Endothelial cell (in vitro differentiated cells): ENCODE measurements at regions not wholly inside any gene's neighbourhood (a gene's known extent, or its start where the extent isn't known, plus 50 kb on each side); places are given as distances from the start of the nearest gene placed in this dataset.

ENCODE experiments used
- DNase-seq: peaks from one replicate; pipeline ENCODE4 v3.0.0; 2021; ENCODE audit warnings: low spot score
- H3K27ac Mint-ChIP-seq: one replicate; pipeline ENCODE4 v1.8.0; 2021; ENCODE audit warnings: mixed read lengths, inconsistent platforms; ENCODE audit not compliant: unreplicated experiment
- H3K27me3 Mint-ChIP-seq: one replicate; pipeline ENCODE4 v1.8.0; 2021; ENCODE audit warnings: mild to moderate bottlenecking, moderate library complexity, mixed read lengths, inconsistent platforms; ENCODE audit not compliant: unreplicated experiment
- H3K36me3 Mint-ChIP-seq: one replicate; pipeline ENCODE4 v1.8.0; 2021; ENCODE audit warnings: mild to moderate bottlenecking, low read depth, mixed read lengths, inconsistent platforms; ENCODE audit not compliant: unreplicated experiment
- H3K4me1 Mint-ChIP-seq: one replicate; pipeline ENCODE4 v1.8.0; 2021; ENCODE audit warnings: mild to moderate bottlenecking, mixed read lengths, inconsistent platforms; ENCODE audit not compliant: unreplicated experiment
- H3K4me3 Mint-ChIP-seq: one replicate; pipeline ENCODE4 v1.8.0; 2021; ENCODE audit warnings: mild to moderate bottlenecking, mixed read lengths, inconsistent platforms; ENCODE audit not compliant: unreplicated experiment
- H3K9me3 Mint-ChIP-seq: one replicate; pipeline ENCODE4 v1.8.0; 2021; ENCODE audit warnings: mixed read lengths, inconsistent platforms; ENCODE audit not compliant: unreplicated experiment
- TF ChIP-seq, protein P1 (sequence below): fragments of 200-600 bp; sonication (generic); IDR thresholded peaks from one replicate; pipeline ENCODE4 v1.5.0; 2021; ENCODE audit warnings: antibody characterized with exemption; ENCODE audit not compliant: unreplicated experiment

DNA sequence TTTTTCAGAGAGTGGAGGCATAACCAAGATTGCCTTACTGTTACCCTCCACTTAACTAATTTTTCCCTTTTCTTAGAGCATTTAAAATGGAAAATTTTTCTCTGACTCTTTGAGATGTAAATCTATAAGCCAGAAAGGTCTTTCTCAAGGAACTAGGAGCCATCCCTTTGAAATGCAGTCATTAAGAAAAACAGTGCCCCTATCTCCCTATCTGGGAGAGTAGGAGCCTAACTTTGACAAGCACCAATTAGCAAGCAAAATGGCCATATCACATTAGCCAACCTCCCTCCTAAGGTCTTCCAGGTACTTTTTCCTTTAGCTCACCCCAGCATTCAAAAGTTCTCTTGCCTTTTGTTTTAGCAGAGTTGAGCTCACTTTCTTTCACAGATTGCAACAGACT is 570.5 kb downstream of the EPHA7 start:
- Mint-ChIP-seq H3K4me1 (no peaks in the 10 kb centered on the region), H3K9me3 (no peaks in the 10 kb centered on the region), H3K4me3 (no peak overlapping the region), H3K36me3 (no peaks in the 10 kb centered on the region), H3K27ac (no peak overlapping the region), H3K27me3 (no peaks in the 10 kb centered on the region)
- TF ChIP-seq, protein P1, sequence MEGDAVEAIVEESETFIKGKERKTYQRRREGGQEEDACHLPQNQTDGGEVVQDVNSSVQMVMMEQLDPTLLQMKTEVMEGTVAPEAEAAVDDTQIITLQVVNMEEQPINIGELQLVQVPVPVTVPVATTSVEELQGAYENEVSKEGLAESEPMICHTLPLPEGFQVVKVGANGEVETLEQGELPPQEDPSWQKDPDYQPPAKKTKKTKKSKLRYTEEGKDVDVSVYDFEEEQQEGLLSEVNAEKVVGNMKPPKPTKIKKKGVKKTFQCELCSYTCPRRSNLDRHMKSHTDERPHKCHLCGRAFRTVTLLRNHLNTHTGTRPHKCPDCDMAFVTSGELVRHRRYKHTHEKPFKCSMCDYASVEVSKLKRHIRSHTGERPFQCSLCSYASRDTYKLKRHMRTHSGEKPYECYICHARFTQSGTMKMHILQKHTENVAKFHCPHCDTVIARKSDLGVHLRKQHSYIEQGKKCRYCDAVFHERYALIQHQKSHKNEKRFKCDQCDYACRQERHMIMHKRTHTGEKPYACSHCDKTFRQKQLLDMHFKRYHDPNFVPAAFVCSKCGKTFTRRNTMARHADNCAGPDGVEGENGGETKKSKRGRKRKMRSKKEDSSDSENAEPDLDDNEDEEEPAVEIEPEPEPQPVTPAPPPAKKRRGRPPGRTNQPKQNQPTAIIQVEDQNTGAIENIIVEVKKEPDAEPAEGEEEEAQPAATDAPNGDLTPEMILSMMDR, result no peak
- no peak for DNase-seq

DNA sequence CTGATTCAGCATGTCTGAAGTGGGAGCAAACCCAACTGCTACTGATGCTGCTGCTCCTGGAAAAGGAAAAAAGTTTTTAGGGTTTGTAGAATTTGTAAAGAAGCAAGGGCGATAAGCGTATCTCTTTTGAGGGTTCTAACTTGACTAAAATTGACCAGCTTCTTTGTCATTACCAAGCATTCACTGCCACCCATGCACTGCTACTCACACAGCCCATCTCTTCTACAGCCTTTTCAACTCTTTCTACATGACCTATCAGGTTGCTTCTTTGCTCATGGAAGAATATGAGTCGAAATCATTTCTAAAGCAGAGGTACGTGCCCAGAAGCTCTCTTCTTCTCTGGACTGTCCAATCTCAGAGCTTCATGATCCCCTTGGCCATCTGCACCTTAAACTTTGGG is 570.9 kb downstream of the EPHA7 start:
- H3K27ac Mint-ChIP-seq, result no peak overlapping the region
- H3K4me3 Mint-ChIP-seq, result no peak overlapping the region
- H3K9me3 Mint-ChIP-seq, result no peaks in the 10 kb centered on the region
- TF ChIP-seq, protein P1, result no peak
- no peaks in the 10 kb centered on the region for H3K4me1 Mint-ChIP-seq
- H3K27me3 Mint-ChIP-seq, result no peaks in the 10 kb centered on the region
- DNase-seq, result no peak
- no peaks in the 10 kb centered on the region for H3K36me3 Mint-ChIP-seq

DNA sequence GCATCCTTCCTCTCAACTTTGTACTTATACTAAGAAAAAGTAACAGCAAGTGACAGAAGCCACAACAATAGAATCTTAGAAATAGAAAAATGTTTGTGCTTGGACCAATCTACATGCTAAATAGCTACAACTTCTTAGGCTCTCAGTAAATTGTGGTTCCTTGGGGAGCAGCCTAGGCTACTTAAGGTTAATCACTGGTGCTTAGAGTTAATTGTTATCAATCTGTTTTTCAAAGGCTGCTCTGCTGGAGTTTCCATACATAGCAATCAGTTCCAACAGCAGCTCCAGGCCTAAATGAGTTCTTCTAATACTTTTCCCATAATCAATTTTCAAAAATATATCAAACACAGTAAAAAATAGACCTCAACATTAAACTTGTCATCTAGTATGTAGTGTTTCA is 571.4 kb downstream of the EPHA7 start:
- Mint-ChIP-seq H3K27me3 (no peaks in the 10 kb centered on the region), H3K4me3 (no peak overlapping the region), H3K36me3 (no peaks in the 10 kb centered on the region), H3K9me3 (no peaks in the 10 kb centered on the region), H3K27ac (no peak overlapping the region), H3K4me1 (no peaks in the 10 kb centered on the region)
- no peak for DNase-seq
- TF ChIP-seq, protein P1, result no peak

DNA sequence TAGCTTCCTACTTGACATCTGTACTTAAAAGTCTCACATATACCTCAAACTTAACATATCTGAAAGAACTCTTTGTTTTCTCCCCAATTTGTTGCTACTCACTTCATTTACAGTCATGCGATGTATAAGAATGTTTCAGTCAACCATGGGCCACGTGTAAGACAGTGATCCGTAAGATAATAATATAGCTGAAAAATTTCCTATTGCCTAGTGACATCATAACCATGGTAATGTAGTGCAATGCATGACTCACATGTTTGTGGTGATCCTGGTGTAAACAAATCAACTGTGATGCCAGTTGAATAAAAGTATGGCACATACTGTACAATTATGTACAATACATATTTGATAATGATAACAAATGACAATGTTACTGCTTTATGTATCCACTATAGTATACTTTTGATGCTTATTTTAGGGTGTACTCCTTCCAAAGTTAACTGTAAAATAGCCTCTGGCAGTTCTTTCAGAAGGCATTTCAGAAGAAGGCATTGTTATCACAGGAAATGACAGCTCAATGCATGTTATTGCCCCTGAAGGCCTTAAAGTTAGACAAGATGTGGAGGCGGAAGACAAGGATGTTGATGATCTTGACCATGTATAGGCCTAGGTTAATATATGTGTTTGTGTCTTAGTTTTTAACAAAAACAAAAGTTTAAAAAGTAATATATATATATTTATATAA is 579.0 kb downstream of the EPHA7 start:
- H3K27ac Mint-ChIP-seq, result no peak overlapping the region
- TF ChIP-seq, protein P1, result no peak
- no peaks in the 10 kb centered on the region for H3K36me3 Mint-ChIP-seq
- no peaks in the 10 kb centered on the region for H3K4me1 Mint-ChIP-seq
- H3K27me3 Mint-ChIP-seq, result no peaks in the 10 kb centered on the region
- DNase-seq, result no peak
- H3K9me3 Mint-ChIP-seq, result no peaks in the 10 kb centered on the region
- no peak overlapping the region for H3K4me3 Mint-ChIP-seq

DNA sequence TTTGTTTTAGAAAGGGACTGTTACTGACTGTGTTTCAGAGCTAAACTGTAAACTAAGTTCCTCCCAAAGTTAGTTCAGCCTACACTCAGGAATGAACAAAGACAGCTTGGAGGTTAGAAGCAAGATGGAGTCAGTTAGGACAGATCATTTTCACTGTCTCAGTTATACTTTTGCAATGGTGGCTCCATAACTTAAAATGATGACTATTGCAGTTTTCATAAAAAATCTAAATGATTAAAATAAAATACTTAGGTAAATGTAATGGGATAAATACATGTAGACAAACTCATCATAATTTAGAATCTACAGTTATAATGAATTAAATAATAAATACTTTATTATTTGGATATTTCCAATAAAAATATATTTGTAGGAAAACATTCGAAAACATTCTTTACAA is 590.6 kb downstream of the EPHA7 start:
- H3K36me3 Mint-ChIP-seq, result no peaks in the 10 kb centered on the region
- H3K9me3 Mint-ChIP-seq, result no peaks in the 10 kb centered on the region
- peaks cover 19% of the 10 kb centered on the region for H3K4me1 Mint-ChIP-seq
- H3K27me3 Mint-ChIP-seq, result no peaks in the 10 kb centered on the region
- TF ChIP-seq, protein P1, result no peak
- DNase-seq, result no peak
- H3K4me3 Mint-ChIP-seq, result no peak overlapping the region
- H3K27ac Mint-ChIP-seq, result no peak overlapping the region
